HG03060 (cell line): ENCODE measurements at regions not wholly inside any gene's neighbourhood (a gene's known extent, or its start where the extent isn't known, plus 50 kb on each side); places are given as distances from the start of the nearest gene placed in this dataset.

Experiments
- ATAC-seq: cut with Tn5 transposase; IDR thresholded peaks from one replicate; pipeline ENCODE4 v1.9.1; 2021; ENCODE audit warnings: low read depth, moderate number of reproducible peaks; ENCODE audit not compliant: unreplicated experiment

- no peak for ATAC-seq
These were observed 140.2 kb downstream of the DDX1 start for GRCh38 chr2:15731889-15732271.

GRCh38 chr2:15732341-15733077, 140.8 kb downstream of the DDX1 start:
- peak; percentile 87 for ATAC-seq

- no peak for ATAC-seq
These were observed 142.4 kb downstream of the DDX1 start for GRCh38 chr2:15733867-15734673.

- ATAC-seq = no peak
These were observed 143.2 kb downstream of the DDX1 start for GRCh38 chr2:15734674-15735483.

DNA sequence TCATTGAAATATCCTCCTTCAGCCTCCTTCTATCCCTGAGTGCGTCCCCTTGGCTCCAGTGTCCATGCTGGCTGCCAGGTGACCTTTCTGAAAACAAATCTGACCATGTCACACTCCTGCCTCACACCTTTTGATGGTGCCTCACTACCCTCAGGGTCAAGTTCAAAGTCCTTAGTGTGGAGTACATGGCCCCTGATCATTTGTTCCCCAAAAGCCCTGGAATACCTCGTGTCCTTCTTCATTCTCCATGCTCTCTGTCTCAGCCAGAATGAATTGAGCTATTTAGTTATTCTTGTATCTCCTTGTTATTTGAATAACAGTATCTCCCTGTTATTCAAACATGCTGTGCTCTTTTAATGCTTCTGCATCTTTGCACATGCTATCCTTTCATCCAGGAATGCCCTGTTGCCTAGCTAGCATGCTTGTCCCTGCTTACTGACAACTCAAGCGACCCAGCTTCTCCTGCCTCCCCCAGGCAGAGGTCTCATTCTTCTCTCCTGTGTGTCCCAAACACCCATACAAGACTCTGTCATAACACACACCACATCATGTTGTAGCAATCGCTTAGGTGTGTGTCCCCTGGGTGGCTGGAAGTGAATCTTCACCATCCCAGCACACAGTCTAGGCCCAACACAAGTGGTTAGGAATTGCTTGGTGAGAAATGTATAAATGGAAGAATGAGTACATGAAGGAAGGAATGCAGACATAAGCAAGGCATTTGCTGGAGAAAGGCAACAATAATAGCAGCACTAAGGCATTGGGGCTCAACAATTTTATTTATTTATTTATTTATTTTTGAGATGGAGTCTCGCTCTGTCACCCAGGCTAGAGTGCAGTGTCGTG, 144.0 kb downstream of the DDX1 start:
- no peak for ATAC-seq

DNA sequence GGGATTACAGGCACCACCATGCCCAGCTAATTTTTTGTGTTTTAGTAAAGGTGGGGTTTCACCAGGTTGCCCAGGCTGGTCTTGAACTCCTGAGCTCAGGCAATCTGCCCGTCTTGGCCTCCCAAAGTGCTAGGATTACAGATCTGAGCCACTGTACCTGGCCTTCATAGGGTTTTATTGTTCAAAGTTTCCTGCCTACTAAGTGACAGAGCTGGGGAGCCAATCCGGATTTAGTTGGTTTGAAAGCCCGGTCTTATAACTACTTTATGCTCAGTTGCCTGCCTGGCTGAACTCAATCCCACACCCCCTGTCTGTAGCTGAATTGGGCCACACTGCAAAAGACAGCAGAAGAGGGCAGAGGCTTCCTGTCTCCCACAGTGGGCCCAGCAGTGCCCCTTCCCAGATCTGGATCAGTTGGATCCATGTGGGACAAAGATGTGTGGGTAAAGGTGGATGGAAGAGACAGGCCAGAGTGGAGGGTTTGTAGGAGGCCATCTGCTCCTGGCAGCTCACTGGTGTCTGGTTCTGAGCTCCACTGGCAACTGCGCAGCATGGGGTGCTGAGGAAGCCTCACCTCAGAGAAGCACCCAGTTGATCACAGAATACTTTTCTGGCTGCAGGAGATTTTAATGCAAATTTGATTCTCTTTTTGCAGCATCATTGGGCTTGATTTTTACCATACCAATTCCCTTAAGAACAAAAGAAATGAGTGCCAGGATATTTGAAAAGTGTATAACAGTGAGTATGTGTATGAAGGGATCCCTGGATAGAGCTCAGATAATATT, 144.9 kb downstream of the DDX1 start:
- no peak for ATAC-seq

DNA sequence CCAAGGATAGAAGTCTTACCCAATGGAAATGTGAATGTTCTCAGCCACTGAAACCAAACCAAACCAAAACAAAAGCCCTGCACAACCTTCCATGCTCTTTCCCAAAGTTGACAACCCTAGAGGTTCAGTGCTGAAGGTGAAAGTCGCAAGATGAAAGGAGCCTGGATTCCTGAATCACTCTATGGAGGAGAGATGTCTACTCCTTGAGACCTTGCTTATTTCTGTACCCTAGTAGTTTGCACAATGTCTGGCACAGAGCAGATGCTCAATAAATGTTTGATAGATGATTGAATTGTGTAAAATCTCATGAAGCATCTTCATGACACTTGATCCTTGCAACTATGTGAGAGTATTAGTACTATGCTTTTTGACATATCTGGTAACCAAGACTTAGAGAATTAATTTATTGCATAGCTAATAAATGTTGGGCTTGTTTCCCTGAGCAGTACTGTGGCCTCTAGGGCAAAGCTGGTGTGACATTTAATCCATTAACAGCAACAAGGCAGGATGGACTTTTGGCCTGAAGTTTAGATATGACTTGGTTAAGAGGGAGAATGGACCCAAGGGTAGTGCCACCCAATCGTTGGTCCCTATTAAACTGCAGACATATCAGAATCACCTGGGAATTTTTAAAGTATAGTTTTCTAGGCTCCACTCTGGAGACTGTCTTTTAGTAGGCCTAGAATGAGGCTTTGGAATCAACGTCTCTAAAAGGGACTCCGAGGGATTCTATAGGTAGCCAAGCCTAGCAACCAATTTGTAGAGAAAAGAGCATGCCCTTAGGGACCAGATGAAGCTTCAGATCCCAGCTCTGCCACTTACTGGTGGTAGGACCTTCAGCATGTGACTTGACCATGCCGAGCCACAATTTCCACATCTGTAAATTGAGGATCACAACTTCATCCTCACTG, 145.9 kb downstream of the DDX1 start:
- ATAC-seq = no peak

- no peak for ATAC-seq
These were observed 146.5 kb downstream of the DDX1 start for GRCh38 chr2:15738225-15738546.

DNA sequence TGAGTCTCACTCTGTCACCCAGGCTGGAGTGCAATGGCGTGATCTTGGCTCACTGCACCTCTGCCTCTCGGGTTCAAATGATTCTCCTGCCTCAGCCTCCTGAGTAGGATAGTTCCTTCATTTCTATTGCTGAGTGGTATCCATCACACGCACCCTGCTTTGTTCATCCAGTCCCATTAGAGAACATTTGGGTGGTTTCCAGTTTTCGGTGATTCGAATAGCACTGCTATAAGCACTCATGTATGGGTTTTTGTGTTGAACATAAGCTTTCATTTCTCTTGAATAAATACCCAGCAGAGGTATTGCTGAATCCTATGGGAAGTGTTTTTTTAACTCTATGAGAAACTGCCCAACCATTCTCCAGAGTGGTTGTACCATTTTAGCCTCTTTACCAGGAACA, 147.3 kb downstream of the DDX1 start:
- no peak for ATAC-seq

DNA sequence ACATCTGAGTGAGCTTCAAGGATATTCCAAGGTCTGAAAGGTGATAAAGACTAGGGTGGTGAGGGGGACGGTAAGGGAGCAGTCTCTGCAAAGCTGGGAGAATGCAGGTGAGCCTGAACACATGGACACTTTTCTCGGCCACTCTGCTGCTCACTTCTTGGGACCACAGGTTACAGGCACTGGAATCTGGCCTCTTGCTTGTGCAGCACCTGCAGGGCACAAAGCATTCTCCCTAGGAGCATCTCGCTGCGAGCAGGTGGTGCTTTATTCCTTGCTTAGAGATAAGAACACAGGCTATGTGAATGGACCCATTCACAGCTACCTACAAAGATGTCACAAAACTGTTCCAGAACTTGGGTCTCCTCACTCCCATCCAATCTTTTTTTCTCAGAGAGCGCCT, 153.2 kb downstream of the DDX1 start:
- ATAC-seq = no peak

GRCh38 chr2:15745350-15745749, 153.7 kb downstream of the DDX1 start:
- ATAC-seq = no peak

DNA sequence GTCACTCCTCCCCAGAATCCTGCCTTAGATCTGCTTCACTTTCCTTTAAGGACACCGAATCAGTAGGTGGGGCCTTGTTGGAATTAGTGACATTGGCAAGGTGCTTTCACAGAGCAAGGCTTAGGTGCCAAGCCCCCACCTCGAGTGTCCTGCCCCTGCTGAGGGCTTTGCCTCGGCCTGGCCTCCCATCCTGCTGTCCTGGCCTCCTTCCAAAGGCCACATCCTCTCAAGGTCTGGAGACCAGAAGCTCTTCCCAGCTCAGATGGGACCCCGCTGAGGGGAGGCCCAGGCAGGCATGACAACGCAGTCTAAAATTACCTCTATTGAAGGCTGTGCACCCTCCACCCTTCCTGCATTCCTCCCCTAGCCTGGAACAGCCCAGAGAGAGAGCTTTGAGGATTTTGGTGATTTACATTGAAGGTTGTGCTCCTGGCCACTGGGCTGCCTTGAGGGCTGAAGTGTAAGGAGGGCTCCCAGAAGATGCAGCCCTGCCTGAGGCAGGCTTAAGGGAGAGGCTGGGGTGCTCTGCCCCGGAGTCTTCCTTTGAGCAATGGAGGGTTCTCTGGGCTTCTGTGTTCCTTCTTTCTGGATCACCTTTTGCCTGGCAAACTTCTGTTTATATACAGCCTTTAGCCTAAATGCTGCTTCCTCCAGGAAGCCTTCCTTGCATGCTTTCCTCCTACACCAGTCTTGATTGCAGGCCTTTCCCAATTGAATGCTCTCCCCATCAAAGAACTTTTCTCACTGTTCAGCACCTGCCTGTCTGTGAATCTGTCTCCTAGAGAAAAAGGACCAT, 154.4 kb downstream of the DDX1 start:
- no peak for ATAC-seq

- ATAC-seq = no peak
These were observed 155.3 kb downstream of the DDX1 start for GRCh38 chr2:15746703-15747550.

DNA sequence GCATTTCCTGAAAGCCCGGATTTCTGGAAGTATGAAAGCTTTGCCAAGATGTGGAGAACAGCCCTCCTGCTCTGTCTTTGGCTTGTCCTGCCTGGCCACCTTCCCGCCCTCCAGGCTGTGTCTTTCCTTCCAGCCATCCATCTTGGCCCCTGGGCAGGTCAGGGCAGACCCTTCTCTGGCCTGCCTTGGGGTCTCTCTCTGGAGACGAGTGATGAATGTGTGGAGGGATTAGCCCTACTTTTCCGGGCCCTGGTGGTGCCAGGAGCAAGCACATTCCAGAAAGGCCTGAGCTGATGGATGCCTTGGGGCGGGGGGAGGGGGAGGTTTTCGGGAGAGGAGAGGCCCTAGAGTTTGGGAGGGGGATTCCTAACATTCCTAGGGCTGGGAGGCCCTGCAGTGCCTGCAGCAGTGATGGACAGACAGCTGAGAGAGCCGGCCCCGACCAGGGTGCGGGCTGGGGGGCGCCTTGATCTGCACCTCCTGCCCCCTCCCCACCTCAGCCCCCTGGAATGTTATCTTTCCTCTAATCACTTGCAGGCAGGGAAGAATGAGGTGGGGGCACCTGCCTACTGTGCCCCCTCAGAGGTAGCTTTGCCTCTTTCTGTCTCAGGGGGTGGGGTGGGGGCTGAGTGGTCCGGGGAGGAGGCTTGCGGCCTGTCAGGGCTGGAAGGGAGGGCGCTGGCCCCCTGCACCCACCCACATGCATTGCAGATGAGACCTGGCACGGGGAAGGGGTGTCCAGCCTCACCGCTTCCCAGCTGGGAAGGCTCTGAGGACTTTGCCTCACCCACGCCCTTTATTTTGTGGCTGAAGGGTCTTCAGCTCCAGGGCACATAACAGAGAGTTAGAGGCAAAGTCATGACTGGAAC, 156.2 kb downstream of the DDX1 start:
- ATAC-seq = no peak

- ATAC-seq = no peak
These were observed 157.2 kb downstream of the DDX1 start for GRCh38 chr2:15748736-15749323.
